ENCODE measurements at regions not wholly inside any gene's neighbourhood (a gene's known extent, or its start where the extent isn't known, plus 50 kb on each side); places are given as distances from the start of the nearest gene placed in this dataset.

GRCh38 chr14:76551906-76552305, 176.0 kb downstream of the ESRRB start:
- DNase-seq = no peak

- no peak for DNase-seq
Measured at GRCh38 chr14:76564471-76565422, 188.8 kb downstream of the ESRRB start.

DNA sequence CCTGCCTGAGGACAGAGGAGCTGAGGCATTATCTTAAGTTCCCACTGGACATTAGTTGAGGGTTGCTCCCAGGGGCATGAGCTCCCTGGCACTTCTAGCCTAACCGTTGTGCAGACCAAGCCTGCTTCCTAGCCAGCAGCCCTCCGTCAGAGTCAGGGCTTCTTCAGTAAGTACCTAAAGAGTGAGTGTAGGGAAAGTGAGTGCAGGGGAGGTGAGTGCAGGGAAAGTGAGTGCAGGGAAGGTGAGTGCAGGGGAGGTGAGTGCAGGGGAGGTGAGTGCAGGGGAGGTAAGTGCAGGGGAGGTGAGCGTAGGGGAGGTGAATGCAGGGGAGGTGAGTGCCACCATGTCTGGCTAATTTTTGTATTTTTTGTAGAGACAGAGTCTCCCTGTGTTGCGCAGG, 190.5 kb downstream of the ESRRB start:
- no peak for DNase-seq

- no peak for DNase-seq
Measured at GRCh38 chr14:76574416-76575095, 186.7 kb upstream of the VASH1 start.

DNA sequence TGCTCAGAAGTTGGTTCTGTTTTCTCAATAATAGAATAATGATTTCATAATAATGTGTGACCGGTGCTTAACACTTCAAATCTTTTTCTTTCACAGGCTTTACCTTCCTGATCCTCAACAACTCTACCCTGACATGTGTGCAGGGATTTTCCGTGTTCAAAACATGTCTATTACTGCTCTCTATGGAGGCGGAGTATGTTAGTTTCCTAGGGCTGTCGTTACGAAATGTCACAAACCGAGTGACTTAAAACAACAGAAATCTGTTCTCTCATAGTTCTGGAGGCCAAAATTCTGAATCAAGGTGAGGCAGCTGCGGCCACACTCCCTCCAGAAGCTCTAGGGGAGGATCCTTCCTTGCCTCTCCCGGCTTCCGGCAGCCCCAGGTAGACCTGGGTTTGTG, 186.2 kb upstream of the VASH1 start:
- DNase-seq = no peak

GRCh38 chr14:76576047-76576741, 185.1 kb upstream of the VASH1 start:
- DNase-seq = no peak

DNA sequence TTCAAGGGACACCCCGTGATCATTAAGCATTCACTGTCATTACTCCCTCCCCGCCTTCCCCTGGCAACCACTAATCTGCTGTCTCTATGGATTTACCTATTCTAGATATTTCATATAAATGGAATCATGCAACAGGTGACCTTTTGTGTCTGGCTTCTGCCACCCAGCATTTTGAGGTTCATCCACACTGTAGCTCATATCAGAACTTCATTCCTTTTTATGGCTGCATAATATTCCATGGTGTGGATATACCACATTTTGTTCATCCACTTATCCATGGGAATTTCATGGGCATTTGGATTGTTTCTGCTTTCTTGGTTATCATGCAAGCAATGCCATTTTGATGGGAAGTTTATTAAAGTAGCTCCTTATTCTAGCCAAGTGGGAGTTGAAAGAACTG, 184.2 kb upstream of the VASH1 start:
- no peak for DNase-seq

DNA sequence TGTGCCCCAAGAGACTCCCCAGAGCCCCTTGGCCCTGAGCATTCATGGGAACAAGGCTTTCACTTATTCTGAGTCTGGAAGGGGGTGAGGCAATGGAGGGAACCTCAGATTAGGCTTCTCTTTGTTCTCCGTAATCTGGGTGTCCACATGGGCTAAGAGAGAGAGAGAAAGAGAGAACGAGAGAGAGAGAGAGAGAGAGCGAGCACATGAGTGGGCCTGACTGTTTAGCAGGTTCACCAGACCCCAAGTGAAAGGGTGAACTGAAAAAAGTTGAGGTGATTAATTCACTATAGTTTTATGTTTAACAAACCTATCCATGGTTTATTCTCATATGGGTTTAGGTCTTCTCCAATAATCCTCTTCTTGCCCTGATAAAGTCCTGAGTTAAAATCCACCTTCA, 183.4 kb upstream of the VASH1 start:
- DNase-seq = no peak

- DNase-seq = no peak
Measured at GRCh38 chr14:76580399-76580798, 180.9 kb upstream of the VASH1 start.

DNA sequence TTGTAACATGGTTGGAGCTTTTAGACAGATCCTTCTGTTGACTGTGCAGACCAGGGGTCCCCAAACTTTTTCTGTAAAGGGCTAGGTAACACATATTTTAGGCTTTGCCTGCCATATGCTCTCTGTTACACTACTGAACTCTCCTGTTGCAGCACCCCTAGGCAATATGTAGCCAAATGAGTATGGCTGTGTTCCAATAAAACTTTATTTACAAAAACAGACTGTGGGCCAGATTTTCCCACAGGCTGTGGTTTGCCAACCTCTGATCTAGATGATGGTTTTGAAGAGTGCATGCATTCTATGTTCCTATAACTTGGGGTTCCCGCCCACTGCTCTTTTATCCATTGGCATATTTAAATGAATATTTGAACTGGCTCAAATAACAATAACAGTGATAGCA, 180.3 kb upstream of the VASH1 start:
- DNase-seq = no peak

- no peak for DNase-seq
Measured at GRCh38 chr14:76581592-76581991, 179.7 kb upstream of the VASH1 start.

- DNase-seq = no peak
Measured at GRCh38 chr14:76582447-76582846, 178.8 kb upstream of the VASH1 start.

DNA sequence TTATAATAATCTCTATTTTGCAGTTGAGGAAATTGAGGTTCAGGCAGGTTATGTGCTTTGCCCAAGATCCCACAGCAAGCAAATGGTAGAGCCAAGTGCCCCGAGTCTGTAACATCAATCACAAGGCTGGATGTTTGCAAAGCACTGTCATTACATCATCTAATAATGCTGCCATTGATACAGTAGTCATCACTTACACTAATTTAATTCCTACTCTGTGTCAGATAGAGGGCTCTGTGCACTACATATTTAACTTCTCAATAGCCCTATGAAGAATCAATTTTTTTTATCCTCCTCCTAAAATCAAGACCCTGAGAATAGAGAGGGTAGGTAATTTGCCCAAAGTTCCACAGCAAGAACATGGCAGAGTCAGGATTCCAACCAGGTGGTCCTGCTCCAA, 178.1 kb upstream of the VASH1 start:
- no peak for DNase-seq

GRCh38 chr14:76583805-76584204, 177.5 kb upstream of the VASH1 start:
- no peak for DNase-seq

- no peak for DNase-seq
Measured at GRCh38 chr14:76584271-76584702, 177.0 kb upstream of the VASH1 start.

GRCh38 chr14:76585616-76586015, 175.7 kb upstream of the VASH1 start:
- no peak for DNase-seq

GRCh38 chr14:76589246-76589645, 172.0 kb upstream of the VASH1 start:
- no peak for DNase-seq

- DNase-seq = no peak
Measured at GRCh38 chr14:76591266-76591665, 170.0 kb upstream of the VASH1 start.

DNA sequence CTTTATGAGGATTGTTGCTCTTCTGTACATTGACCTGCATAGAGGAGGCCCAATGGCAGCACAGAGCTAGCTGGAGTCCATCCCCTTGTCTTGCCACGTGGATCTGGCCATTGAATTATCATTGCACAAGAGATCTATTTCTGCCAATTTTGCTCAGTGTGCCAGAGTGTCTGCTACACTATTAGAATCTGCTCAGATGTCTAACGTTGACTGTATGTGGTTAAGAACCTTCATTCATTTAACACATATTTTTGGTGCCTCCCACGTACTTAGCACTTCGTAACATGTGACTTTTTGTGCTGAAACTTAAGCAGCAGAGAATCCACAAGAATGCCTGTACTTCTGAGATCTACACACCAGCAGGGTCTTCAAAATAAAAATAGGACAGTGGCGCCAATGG, 166.0 kb upstream of the VASH1 start:
- DNase-seq = no peak

GRCh38 chr14:76597387-76597786, 163.9 kb upstream of the VASH1 start:
- DNase-seq = no peak

- no peak for DNase-seq
Measured at GRCh38 chr14:76599141-76599540, 162.1 kb upstream of the VASH1 start.

DNA sequence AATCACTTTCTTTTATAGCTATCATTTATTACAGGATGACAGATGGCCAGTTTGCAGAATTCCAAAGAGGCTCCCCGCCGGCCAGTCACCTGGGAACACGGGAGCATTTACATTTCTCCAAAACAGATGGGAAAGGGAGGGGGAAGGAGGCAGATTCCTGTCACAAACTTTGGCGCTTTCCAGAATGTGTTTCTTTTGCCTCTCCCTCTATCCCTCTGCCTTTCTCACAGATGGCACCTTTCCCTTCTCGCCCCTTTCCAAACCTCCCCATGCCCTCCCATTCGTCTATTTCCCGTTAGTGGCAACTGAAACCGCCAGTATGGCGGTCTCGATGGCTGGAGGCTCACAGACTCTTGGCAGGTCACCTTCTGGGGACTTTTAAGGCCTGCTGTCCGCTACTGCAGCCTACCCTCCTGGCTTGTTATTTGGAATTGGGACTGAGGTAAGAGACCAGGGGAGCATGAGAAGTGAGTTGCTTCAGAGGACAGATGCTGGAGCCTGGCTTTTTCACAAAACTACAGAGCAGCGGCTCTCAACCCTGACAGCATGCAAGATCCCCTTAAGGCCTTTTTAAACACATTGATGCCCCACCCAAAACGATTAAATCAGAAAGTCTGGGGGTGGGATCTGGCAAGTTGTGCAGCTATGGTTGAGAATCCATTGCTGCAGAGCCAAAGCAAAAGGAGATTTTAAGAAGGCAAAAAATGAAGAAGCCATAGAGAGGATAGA, 161.5 kb upstream of the VASH1 start:
- DNase-seq = no peak

- DNase-seq = no peak
Measured at GRCh38 chr14:76603713-76604112, 157.6 kb upstream of the VASH1 start.
